PC-3 (cell line): ENCODE measurements at regions not wholly inside any gene's neighbourhood (a gene's known extent, or its start where the extent isn't known, plus 50 kb on each side); places are given as distances from the start of the nearest gene placed in this dataset.

Experiments used
- ATAC-seq: fragments of 200-7000 bp; cut with Tn5 transposase; 2 replicates; pipeline ENCODE4 v1.9.1; 2020; ENCODE audit warnings: mild to moderate bottlenecking, moderate library complexity
- BruUV-seq: library from RNA; stranded (reverse); fragments of 400-500 nt; replicated peaks from 2 replicates; lab custom pipeline; 2021; lab: Mats Ljungman, UMichigan
- CTCF ChIA-PET: fragments of 300-600 bp; sonication (Branson Sonifier 250); formaldehyde crosslinking; loops from one replicate; lab custom pipeline; 2022; ENCODE audit warnings: antibody characterized with exemption; lab: Charles Lee
- POLR2A ChIA-PET: fragments of 300-600 bp; sonication (Branson Sonifier 250); formaldehyde crosslinking; loops from one replicate; lab custom pipeline; 2022; ENCODE audit warnings: antibody characterized with exemption; ENCODE audit not compliant: unreplicated experiment; lab: Charles Lee
- DNase-seq: peaks from one replicate; pipeline ENCODE4 v3.0.0-alpha.2; 2015
- H2AFZ ChIP-seq: fragments of 300-600 bp; sonication (generic); 2 replicates; pipeline ENCODE4 v1.6.0; 2016; ENCODE audit warnings: antibody characterized with exemption, low read length
- H3F3A ChIP-seq: fragments of 300-600 bp; sonication (generic); one replicate; pipeline ENCODE4 v1.6.0; 2017; ENCODE audit warnings: antibody characterized with exemption, low read length, control low read depth, mild to moderate bottlenecking; ENCODE audit not compliant: unreplicated experiment
- H3K27ac ChIP-seq: fragments of 300-600 bp; sonication (generic); 2 replicates; pipeline ENCODE4 v1.5.1; 2016; ENCODE audit warnings: mild to moderate bottlenecking, low read length
- H3K27me3 ChIP-seq: fragments of 300-600 bp; sonication (generic); 2 replicates; pipeline ENCODE4 v1.6.1; 2016; ENCODE audit warnings: low read length, mixed read lengths
- H3K36me3 ChIP-seq: fragments of 300-600 bp; sonication (generic); 2 replicates; pipeline ENCODE4 v1.6.1; 2016; ENCODE audit warnings: low read depth, mixed run types, low read length, mixed read lengths
- H3K4me1 ChIP-seq: fragments of 300-600 bp; sonication (generic); 2 replicates; pipeline ENCODE4 v1.5.1; 2016; ENCODE audit warnings: low read length; ENCODE audit not compliant: insufficient read depth
- H3K4me2 ChIP-seq: fragments of 300-600 bp; sonication (generic); 2 replicates; pipeline ENCODE4 v1.6.0; 2016; ENCODE audit warnings: low read length
- H3K4me3 ChIP-seq: fragments of 300-600 bp; sonication (generic); 2 replicates; pipeline ENCODE4 v1.5.1; 2016; ENCODE audit warnings: mild to moderate bottlenecking, low read length, mixed read lengths
- H3K79me2 ChIP-seq: fragments of 300-600 bp; sonication (generic); 2 replicates; pipeline ENCODE4 v1.6.1; 2017; ENCODE audit warnings: low read length, mixed read lengths
- H3K9ac ChIP-seq: fragments of 300-600 bp; sonication (generic); 2 replicates; pipeline ENCODE4 v1.6.0; 2016; ENCODE audit warnings: mild to moderate bottlenecking, low read length
- H3K9me2 ChIP-seq: fragments of 300-600 bp; sonication (generic); replicated peaks from 2 replicates; pipeline ENCODE4 v1.6.1; 2016; ENCODE audit warnings: mixed run types, low read length, mixed read lengths
- H3K9me3 ChIP-seq: fragments of 300-600 bp; sonication (generic); 2 replicates; pipeline ENCODE4 v1.6.1; 2016; ENCODE audit warnings: low read length, mixed read lengths
- H4K20me1 ChIP-seq: fragments of 300-600 bp; sonication (generic); 2 replicates; pipeline ENCODE4 v1.6.1; 2016; ENCODE audit warnings: low read length, mixed read lengths
- CTCF ChIP-seq: fragments of 300-600 bp; sonication (generic); conservative IDR thresholded peaks from 2 replicates; pipeline ENCODE4 v1.5.1; 2017; ENCODE audit warnings: antibody characterized with exemption, low read depth, mild to moderate bottlenecking, low read length
- EZH2 ChIP-seq: fragments of 300-600 bp; sonication (generic); IDR thresholded peaks from one replicate; pipeline ENCODE4 v1.6.1; 2017; ENCODE audit warnings: antibody characterized with exemption, mild to moderate bottlenecking, low read length; ENCODE audit not compliant: unreplicated experiment
- EZH2phosphoT487 ChIP-seq: fragments of 300-600 bp; sonication (generic); IDR thresholded peaks from 2 replicates; pipeline ENCODE4 v1.6.1; 2018; ENCODE audit warnings: mild to moderate bottlenecking, antibody characterized with exemption, low read length, borderline replicate concordance
- intact Hi-C: fragments of 100-400 bp; cut with micrococcal nuclease; formaldehyde crosslinking; loops from 2 replicates; pipeline ENCODE4 v1.9.0; 2023

GRCh38 chr15:35695003-35695402, 149.0 kb upstream of the DPH6 start:
- H3K4me3 ChIP-seq = no peak overlapping the region
- H3K4me1 ChIP-seq = peaks cover 28% of the 10 kb centered on the region
- H3K27me3 ChIP-seq = no peaks in the 10 kb centered on the region
- ChIA-PET CTCF (no interaction called here), POLR2A (no interaction called here)
- no peaks in the 10 kb centered on the region for H3K79me2 ChIP-seq
- no peaks in the 10 kb centered on the region for H3K9me2 ChIP-seq
- H3K9ac ChIP-seq = no peak overlapping the region
- no peaks in the 10 kb centered on the region for H3K9me3 ChIP-seq
- H3K36me3 ChIP-seq = no peaks in the 10 kb centered on the region
- no peak for TF ChIP-seq CTCF
- no peak for TF ChIP-seq EZH2
- no peak for TF ChIP-seq EZH2phosphoT487
- H3K4me2 ChIP-seq = no peak overlapping the region
- H3F3A ChIP-seq = no peaks in the 10 kb centered on the region
- no peak overlapping the region for H3K27ac ChIP-seq
- no peaks in the 10 kb centered on the region for H4K20me1 ChIP-seq
- BruUV-seq = no TSS peak
- ATAC-seq (no peak), DNase-seq (no peak)
- no peak overlapping the region for H2AFZ ChIP-seq
- intact Hi-C loops = loop anchor here (5.0 kb wide), 1 partner anchor 173 kb away; no protein-coding TSS in a partner anchor

GRCh38 chr15:35696767-35697231, 150.8 kb upstream of the DPH6 start:
- POLR2A ChIA-PET = no interaction called here
- Histone ChIP-seq H3K9me2 (no peaks in the 10 kb centered on the region), H4K20me1 (no peaks in the 10 kb centered on the region), H2AFZ (no peak overlapping the region), H3K27ac (no peak overlapping the region), H3K36me3 (no peaks in the 10 kb centered on the region), H3K79me2 (no peaks in the 10 kb centered on the region), H3K9me3 (no peaks in the 10 kb centered on the region), H3K9ac (no peak overlapping the region), H3F3A (no peaks in the 10 kb centered on the region), H3K27me3 (no peaks in the 10 kb centered on the region), H3K4me2 (peak overlapping the region; percentile 14), H3K4me1 (peaks cover 28% of the 10 kb centered on the region), H3K4me3 (no peak overlapping the region)
- ATAC-seq (peak; percentile 93), DNase-seq (peak; percentile 85)
- CTCF ChIA-PET = no interaction called here
- no TSS peak for BruUV-seq
- TF ChIP-seq CTCF (no peak), EZH2 (no peak), EZH2phosphoT487 (no peak)
- intact Hi-C loops = loop anchor here (1.0 to 5.0 kb wide), 3 partner anchors 54 to 216 kb away; no protein-coding TSS in a partner anchor

- Histone ChIP-seq H3K36me3 (no peaks in the 10 kb centered on the region), H2AFZ (peak overlapping the region; percentile 37), H3K79me2 (no peaks in the 10 kb centered on the region), H3K4me2 (peak overlapping the region; percentile 35), H3K27me3 (no peaks in the 10 kb centered on the region), H3K4me1 (peaks cover 22% of the 10 kb centered on the region), H3K27ac (no peak overlapping the region), H3K9ac (no peak overlapping the region), H3K9me2 (no peaks in the 10 kb centered on the region), H4K20me1 (no peaks in the 10 kb centered on the region), H3K4me3 (no peak overlapping the region), H3K9me3 (no peaks in the 10 kb centered on the region), H3F3A (no peaks in the 10 kb centered on the region)
- BruUV-seq = no TSS peak
- ATAC-seq = peak; percentile 38
- intact Hi-C loops = loop anchor here (1.0 to 5.0 kb wide), 3 partner anchors 53 to 215 kb away; no protein-coding TSS in a partner anchor
- TF ChIP-seq EZH2phosphoT487 (no peak), CTCF (peak; percentile 62), EZH2 (no peak)
- ChIA-PET POLR2A (interaction anchor here (0.6 kb wide), 1 partner anchor 729 kb away, joined by 3 read pairs; no protein-coding TSS in a partner anchor), CTCF (interaction anchor here (0.6 to 0.7 kb wide), 3 partner anchors 54 to 410 kb away, joined by 3 to 7 read pairs (median 6); no protein-coding TSS in a partner anchor)
- peak; percentile 58 for DNase-seq
Observed at GRCh38 chr15:35697549-35698299, 151.8 kb upstream of the DPH6 start.
